Endothelial cell of umbilical vein (primary cell): ENCODE measurements at regions not wholly inside any gene's neighbourhood (a gene's known extent, or its start where the extent isn't known, plus 50 kb on each side); places are given as distances from the start of the nearest gene placed in this dataset.
"Not testable (repeated sequence)": the region's sequence is repeated elsewhere in the genome, so short reads cannot be mapped to it uniquely, and the experiment has no call there.

ENCODE experiments used
- BruUV-seq: library from RNA; stranded (reverse); fragments of 400-500 nt; replicated peaks from 2 replicates; lab custom pipeline; 2021; lab: Mats Ljungman, UMichigan
- CTCF ChIA-PET: fragments of 300-600, 350-600 bp; sonication (Branson Sonifier 250); formaldehyde crosslinking; loops from one replicate; lab custom pipeline; 2021; ENCODE audit warnings: antibody characterized with exemption, inconsistent platforms; lab: Charles Lee
- POLR2A ChIA-PET: fragments of 300-600, 350-600 bp; sonication (Branson Sonifier 250); formaldehyde crosslinking; loops from one replicate; lab custom pipeline; 2021; ENCODE audit warnings: antibody characterized with exemption, inconsistent platforms; lab: Charles Lee
- DNase-seq: peaks from one replicate; pipeline ENCODE4 v3.0.0-alpha.2; 2011; ENCODE audit warnings: low read depth, low spot score
- FAIRE-seq: peaks from 2 replicates; lab custom pipeline; 2011; peaks lifted over from hg19 to GRCh38; lab: Jason Lieb, UNC
- H2AFZ ChIP-seq: 2 replicates; pipeline ENCODE4 v1.6.0; 2012; ENCODE audit warnings: low read depth, low read length, control low read depth, inconsistent platforms
- H3K27ac ChIP-seq: 2 replicates; pipeline ENCODE4 v1.5.1; 2011; ENCODE audit warnings: low read depth, mild to moderate bottlenecking, control low read depth, low read length, moderate library complexity; ENCODE audit not compliant: insufficient read depth
- H3K27me3 ChIP-seq, 2 experiments: 2 replicates each; pipeline versions ENCODE4 v1.6.0 to v1.6.1; 2011; ENCODE audit warnings: low read length in 2 of 2, mixed read lengths in 1 of 2; ENCODE audit not compliant: control insufficient read depth in 2 of 2, insufficient read depth in 2 of 2
- H3K36me3 ChIP-seq, 2 experiments: 2 replicates in 1 of 2; 3 replicates in 1 of 2; pipeline ENCODE4 v1.5.1; 2011; ENCODE audit warnings: low read length in 2 of 2, mild to moderate bottlenecking in 1 of 2, moderate library complexity in 1 of 2; ENCODE audit not compliant: control insufficient read depth in 2 of 2, insufficient read depth in 2 of 2; ENCODE audit errors: extremely low read depth in 1 of 2
- H3K4me1 ChIP-seq: 3 replicates; pipeline ENCODE4 v1.5.1; 2011; ENCODE audit warnings: mild to moderate bottlenecking, low read length; ENCODE audit not compliant: control insufficient read depth, insufficient read depth; ENCODE audit errors: extremely low read depth
- H3K4me2 ChIP-seq: 2 replicates; pipeline ENCODE4 v1.6.1; 2011; ENCODE audit warnings: low read length, control low read depth, mixed read lengths; ENCODE audit not compliant: insufficient read depth
- H3K4me3 ChIP-seq, 3 experiments: fragments of 200-600 bp in 1 of 3; sonication (generic), shearing (Covaris generic) in 1 of 3; replicated peaks in 1 of 3; 2 replicates each; pipeline ENCODE4 v1.5.1; 2011 to 2016; ENCODE audit warnings: control low read depth in 3 of 3, low read length in 3 of 3, mild to moderate bottlenecking in 2 of 3, inconsistent platforms in 1 of 3, low read depth in 1 of 3, moderate library complexity in 1 of 3; ENCODE audit not compliant: insufficient read depth in 1 of 3
- H3K79me2 ChIP-seq: 2 replicates; pipeline ENCODE4 v1.6.0; 2012; ENCODE audit warnings: low read length, inconsistent platforms; ENCODE audit not compliant: control insufficient read depth, insufficient read depth
- H3K9ac ChIP-seq: replicated peaks from 2 replicates; pipeline ENCODE3; 2011; ENCODE audit warnings: low read length, control low read depth; ENCODE audit not compliant: insufficient read depth; ENCODE audit errors: extremely low read depth
- H3K9me1 ChIP-seq: replicated peaks from 3 replicates; pipeline ENCODE4 v1.6.0; 2011; ENCODE audit warnings: mild to moderate bottlenecking, low read length; ENCODE audit not compliant: control insufficient read depth, insufficient read depth; ENCODE audit errors: extremely low read depth
- H3K9me3 ChIP-seq: replicated peaks from 2 replicates; pipeline ENCODE4 v1.5.1; 2012; ENCODE audit warnings: low read length, inconsistent platforms; ENCODE audit not compliant: control insufficient read depth, insufficient read depth
- H4K20me1 ChIP-seq: replicated peaks from 2 replicates; pipeline ENCODE3; 2011; ENCODE audit warnings: mild to moderate bottlenecking, low read length; ENCODE audit not compliant: control insufficient read depth, insufficient read depth; ENCODE audit errors: extremely low read depth
- EZH2 ChIP-seq: IDR thresholded peaks from 2 replicates; pipeline ENCODE4 v1.6.1; 2012; ENCODE audit warnings: borderline replicate concordance, low read depth, mild to moderate bottlenecking, moderate library complexity, low read length, inconsistent platforms; ENCODE audit not compliant: severe bottlenecking
- JUN ChIP-seq: IDR thresholded peaks from 2 replicates; pipeline ENCODE4 v1.6.1; 2011; ENCODE audit warnings: borderline replicate concordance, low read depth; ENCODE audit not compliant: insufficient read length, insufficient read depth
- MAX ChIP-seq: IDR thresholded peaks from 2 replicates; pipeline ENCODE4 v1.6.1; 2011; ENCODE audit not compliant: insufficient read depth, insufficient read length
- POLR2A ChIP-seq: IDR thresholded peaks from 2 replicates; pipeline ENCODE4 v1.6.1; 2012; ENCODE audit warnings: low read depth, mild to moderate bottlenecking, control low read depth, low read length
- dilution Hi-C: fragments of 300-500 bp; cut with MboI; formaldehyde crosslinking; loops from one replicate; pipeline ENCODE4 v1.15.0; 2019; ENCODE audit warnings: low sequenced_read_pairs; ENCODE audit not compliant: extremely low pct_ligation_motif_present
- intact Hi-C: fragments of 100-400 bp; cut with micrococcal nuclease; formaldehyde crosslinking; loops from one replicate; pipeline ENCODE4 v1.10.0; 2022

- Histone ChIP-seq H2AFZ (no peak overlapping the region), H3K9me1 (no peaks in the 10 kb centered on the region), H3K9me3 (no peaks in the 10 kb centered on the region), H3K4me2 (no peak overlapping the region), H3K4me1 (no peaks in the 10 kb centered on the region), H3K79me2 (no peaks in the 10 kb centered on the region), H3K27ac (no peak overlapping the region), H3K36me3 (no peaks in the 10 kb centered on the region), H4K20me1 (no peaks in the 10 kb centered on the region), H3K9ac (no peak overlapping the region), H3K27me3 (no peaks in the 10 kb centered on the region), H3K4me3 (no peak overlapping the region)
- POLR2A ChIA-PET, result no interaction called here
- FAIRE-seq (no peak), DNase-seq (no peak)
- no TSS peak for BruUV-seq
- CTCF ChIA-PET, result no interaction called here
- dilution Hi-C loops, result no loop called here
- no peak for TF ChIP-seq POLR2A
- no peak for TF ChIP-seq EZH2
- no peak for TF ChIP-seq JUN
- no peak for TF ChIP-seq MAX
- intact Hi-C loops, result no loop called here
Observed at GRCh38 chrX:42362219-42362618, 415.7 kb downstream of the PPP1R2C start.

GRCh38 chrX:42342981-42343380, 419.6 kb upstream of the CASK start:
- intact Hi-C loops, H3K9me1 ChIP-seq, DNase-seq, FAIRE-seq, H3K4me2 ChIP-seq, H3K4me3 ChIP-seq, H3K9ac ChIP-seq, BruUV-seq, H2AFZ ChIP-seq, H3K27ac ChIP-seq, H3K4me1 ChIP-seq, H3K9me3 ChIP-seq, H3K79me2 ChIP-seq, H3K36me3 ChIP-seq, CTCF ChIA-PET, dilution Hi-C loops, H4K20me1 ChIP-seq, H3K27me3 ChIP-seq, POLR2A ChIA-PET: not testable (repeated sequence)
